G401.6 (cell line): ENCODE measurements at regions not wholly inside any gene's neighbourhood (a gene's known extent, or its start where the extent isn't known, plus 50 kb on each side); places are given as distances from the start of the nearest gene placed in this dataset.

ENCODE experiments used
- FAIRE-seq: peaks from 2 replicates; lab custom pipeline; 2012; peaks lifted over from hg19 to GRCh38; lab: Jason Lieb, UNC

GRCh38 chr2:106629981-106630380, 142.8 kb downstream of the CD8B2 start:
- no peak for FAIRE-seq

GRCh38 chr2:106631281-106631680, 144.1 kb downstream of the CD8B2 start:
- no peak for FAIRE-seq

DNA sequence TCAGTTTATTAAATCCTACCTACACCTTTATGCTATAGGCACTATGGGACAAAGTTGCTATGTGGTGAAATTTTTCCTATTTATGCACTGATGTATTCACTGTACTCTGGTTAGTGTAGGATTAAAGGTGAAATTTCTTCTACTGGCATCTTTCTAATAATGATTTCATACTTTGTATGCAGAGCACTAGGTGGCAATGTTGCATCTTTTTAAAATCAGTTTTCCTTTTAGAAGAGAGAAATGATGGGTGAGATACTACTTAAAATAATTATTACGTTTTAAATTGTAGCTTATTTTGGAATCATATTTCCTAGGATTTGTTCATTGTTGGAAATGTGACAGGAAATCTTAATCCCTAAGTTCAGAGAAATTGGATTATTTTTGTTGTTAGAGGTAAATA, 150.9 kb downstream of the CD8B2 start:
- FAIRE-seq = no peak

DNA sequence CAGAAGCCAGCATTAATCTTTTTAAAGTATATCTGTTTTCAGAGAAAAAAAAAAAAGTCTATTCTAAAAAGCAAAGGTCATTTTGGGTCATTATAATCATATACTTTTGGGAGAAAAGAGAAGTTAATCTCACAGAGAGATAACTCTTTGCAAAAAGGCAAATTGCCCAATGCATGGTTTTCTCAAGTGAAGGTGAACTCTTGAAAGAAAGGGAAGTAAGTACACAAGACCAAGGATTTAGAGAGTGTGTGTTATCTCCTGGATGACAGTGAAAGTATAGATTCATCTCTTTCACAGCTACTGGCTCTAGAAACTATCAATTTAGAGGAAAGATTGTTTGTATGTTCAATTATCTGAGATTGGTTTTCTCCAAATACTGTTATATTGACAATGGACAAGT, 151.4 kb downstream of the CD8B2 start:
- no peak for FAIRE-seq

DNA sequence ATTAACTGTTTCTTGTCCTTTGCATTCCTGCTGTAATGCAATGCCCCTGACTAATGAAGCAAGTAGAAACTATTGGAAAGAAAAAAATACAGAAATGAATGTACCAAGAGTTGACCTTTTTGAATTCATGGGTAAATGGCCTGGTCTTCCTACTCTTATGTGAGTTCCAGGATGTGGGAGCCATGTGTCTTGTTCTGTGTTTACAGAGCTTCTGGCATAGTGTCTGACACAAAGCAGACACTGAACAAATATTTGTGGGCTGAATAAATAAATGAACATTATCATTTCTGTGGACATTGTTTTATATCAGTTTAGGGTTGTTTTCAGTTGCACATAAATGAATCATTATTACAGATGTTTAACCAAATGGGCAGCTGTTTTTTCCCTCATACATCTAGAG, 155.5 kb downstream of the CD8B2 start:
- FAIRE-seq = no peak

DNA sequence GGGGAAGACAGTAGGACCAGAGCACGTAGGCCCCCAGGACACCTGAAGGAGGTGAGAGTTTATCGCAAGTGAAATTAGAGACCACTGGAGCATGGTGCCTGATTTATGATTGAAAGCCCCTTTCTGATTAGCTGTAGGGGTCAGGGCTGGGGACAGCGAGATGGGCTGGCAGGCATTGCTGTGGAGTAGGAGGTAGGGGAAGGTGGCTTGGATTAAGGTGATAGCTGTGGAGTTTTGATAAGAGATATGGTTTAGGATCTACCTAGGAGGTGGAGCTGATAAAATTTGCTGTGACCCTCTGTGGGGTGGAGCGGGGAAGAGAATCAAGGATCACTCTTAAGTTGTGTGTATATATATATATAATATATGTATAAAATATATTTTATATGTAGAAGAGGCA, 157.5 kb downstream of the CD8B2 start:
- no peak for FAIRE-seq

- no peak for FAIRE-seq
These were observed 159.4 kb downstream of the CD8B2 start for GRCh38 chr2:106646605-106647004.

GRCh38 chr2:106649306-106649705, 162.1 kb downstream of the CD8B2 start:
- no peak for FAIRE-seq

GRCh38 chr2:106653465-106653864, 166.3 kb downstream of the CD8B2 start:
- no peak for FAIRE-seq

DNA sequence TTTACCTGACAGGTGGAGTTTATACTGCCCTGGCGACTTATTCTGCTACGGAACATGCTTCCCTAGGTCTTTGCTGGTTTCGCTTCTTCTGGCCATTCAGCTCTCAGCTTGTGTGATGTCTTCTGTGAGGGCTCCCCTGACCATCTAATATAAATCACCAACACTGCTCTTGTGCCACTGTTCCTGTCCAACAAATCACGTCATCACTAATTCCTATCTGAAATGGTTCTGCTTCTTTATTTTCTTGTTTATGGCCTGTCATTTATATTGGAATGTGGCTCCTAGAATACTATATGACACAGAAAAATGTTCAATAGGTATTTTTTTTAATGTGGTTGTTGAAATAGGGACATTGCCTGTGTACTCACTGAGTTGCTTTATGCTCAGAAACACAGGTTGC, 171.5 kb downstream of the CD8B2 start:
- FAIRE-seq = no peak

GRCh38 chr2:106664669-106665068, 177.5 kb downstream of the CD8B2 start:
- no peak for FAIRE-seq

- FAIRE-seq = no peak
These were observed 180.4 kb downstream of the CD8B2 start for GRCh38 chr2:106667478-106668070.

GRCh38 chr2:106685180-106685897, 198.2 kb downstream of the CD8B2 start:
- no peak for FAIRE-seq

- no peak for FAIRE-seq
These were observed 199.2 kb downstream of the ST6GAL2 start for GRCh38 chr2:106686814-106687213.

DNA sequence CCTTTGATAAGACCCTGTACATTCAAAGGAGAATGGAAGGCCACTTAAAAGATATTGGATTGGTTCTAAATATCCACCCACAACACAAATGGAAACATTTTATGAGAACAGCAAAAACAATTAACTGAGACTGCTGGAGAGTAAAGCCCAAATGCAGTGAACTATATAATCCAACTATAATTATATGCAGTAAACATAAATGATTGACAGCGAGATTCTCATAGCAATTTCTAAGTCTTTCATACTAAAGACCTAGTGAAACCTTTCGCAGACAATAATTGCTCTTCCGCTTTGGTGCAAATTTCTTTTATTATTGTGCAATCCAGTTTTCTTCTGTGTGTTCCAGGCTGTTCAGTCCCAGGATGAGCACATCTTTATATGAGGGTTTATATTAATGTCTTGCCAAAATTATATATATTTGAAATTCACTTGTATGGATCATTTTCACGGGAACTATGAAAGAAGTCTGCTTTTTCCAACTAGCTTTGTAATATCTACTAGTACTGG, 190.9 kb downstream of the ST6GAL2 start:
- no peak for FAIRE-seq

- FAIRE-seq = no peak
These were observed 190.0 kb downstream of the ST6GAL2 start for GRCh38 chr2:106695919-106696318.

GRCh38 chr2:106700616-106701015, 185.4 kb downstream of the ST6GAL2 start:
- FAIRE-seq = no peak

DNA sequence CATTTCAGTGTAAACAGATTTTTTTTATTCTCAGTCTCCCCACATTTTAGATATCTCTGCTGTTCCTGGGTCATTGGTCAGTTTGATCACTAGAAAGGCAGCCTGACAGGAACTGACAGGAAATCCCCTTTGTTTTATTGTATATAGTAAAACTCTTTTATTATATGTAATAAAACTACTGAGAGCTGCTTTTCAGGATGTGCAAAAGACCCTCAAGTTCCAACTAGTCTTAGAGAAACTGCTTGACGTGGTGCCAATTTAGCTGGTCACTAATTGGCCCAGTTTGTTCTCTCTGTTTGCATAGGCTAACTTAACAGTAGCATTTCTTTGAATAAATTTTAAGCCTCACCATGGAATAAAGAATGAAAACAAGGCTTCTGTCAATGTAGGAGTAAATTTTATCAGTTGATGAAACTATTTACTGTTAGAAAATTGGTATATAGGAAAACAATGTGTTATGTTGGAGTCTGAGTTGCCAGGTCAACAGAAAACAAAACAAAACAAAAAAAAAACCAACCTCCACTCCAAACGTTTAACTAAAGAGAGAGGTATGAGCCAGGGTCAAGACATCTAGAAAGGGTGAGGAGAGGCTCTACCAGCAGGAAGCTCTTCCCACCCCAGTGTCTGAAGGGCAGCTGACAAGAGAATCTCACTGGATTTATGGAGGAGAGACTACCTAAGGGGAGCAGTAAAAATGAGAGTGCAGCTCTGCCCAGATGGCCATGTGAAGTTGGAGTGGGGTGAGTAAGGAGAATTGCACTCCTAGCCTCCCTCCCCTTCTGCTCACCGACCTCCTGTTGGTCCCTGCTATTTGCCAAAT, 184.6 kb downstream of the ST6GAL2 start:
- FAIRE-seq = no peak

DNA sequence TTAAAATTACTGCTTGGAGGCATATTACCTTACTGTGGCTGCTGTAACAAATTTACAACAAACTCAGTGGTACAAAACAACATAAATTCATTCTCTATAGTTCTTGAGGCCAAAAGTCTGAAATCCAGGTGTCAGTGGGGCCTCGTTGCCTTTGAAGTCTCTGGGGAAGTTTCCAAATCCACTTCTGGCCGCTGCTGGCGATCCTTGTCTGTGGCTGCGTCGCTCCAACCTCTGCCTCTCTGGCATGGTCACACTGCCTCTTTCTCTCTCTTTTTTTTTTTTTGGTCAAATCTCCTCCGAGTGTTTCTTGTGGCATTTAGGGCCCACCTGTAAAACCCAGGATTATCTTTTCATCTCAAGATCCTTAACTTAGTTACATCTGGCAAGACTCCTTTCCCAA, 182.8 kb downstream of the ST6GAL2 start:
- FAIRE-seq = no peak

GRCh38 chr2:106704798-106705197, 181.2 kb downstream of the ST6GAL2 start:
- no peak for FAIRE-seq

GRCh38 chr2:106705877-106706276, 180.1 kb downstream of the ST6GAL2 start:
- no peak for FAIRE-seq

DNA sequence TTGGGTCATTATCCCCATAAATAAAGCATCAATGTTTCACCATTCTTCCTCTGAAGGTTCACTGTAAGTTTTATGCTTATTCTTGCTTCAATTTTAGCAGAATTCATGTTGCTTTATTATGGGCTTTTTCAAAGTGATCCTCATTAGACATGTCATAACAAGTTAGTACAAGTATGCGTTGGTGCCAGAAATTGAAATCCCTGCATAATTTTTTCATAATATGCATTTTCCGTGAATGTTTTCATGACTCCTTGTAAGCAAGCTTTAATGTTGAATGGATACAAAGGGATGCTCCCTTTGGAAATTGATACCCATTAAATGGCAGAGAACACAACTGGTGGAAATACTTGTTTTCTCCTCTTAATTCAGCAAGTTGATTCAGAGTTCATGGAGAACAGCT, 179.7 kb downstream of the ST6GAL2 start:
- no peak for FAIRE-seq

- no peak for FAIRE-seq
These were observed 177.8 kb downstream of the ST6GAL2 start for GRCh38 chr2:106708209-106708608.
